ENCODE measurements at regions not wholly inside any gene's neighbourhood (a gene's known extent, or its start where the extent isn't known, plus 50 kb on each side); places are given as distances from the start of the nearest gene placed in this dataset.

- TF ChIP-seq POLR2A (IDR thresholded peaks at IDR 0.05; ENCODE audit: low read depth, low read length) (no peak), TAF1 (IDR thresholded peaks at IDR 0.05; ENCODE audit: low read depth, low read length) (no peak), POLR2AphosphoS5 (IDR thresholded peaks at IDR 0.05; ENCODE audit: low read depth, low read length) (no peak), PAX5 (IDR thresholded peaks at IDR 0.05; ENCODE audit: insufficient read depth, low read length, severe bottlenecking) (no peak)
These were observed 773.2 kb downstream of the KCNA4 start for GRCh38 chr11:29243616-29244015.
